AG09309 (cell line): ENCODE measurements at regions not wholly inside any gene's neighbourhood (a gene's known extent, or its start where the extent isn't known, plus 50 kb on each side); places are given as distances from the start of the nearest gene placed in this dataset.

ENCODE experiments used
- DNase-seq: peaks from one replicate; pipeline ENCODE4 v3.0.0-alpha.2; 2010; ENCODE audit warnings: low read depth
- H3K4me3 ChIP-seq: 2 replicates; pipeline ENCODE4 v1.5.1; 2011; ENCODE audit warnings: mild to moderate bottlenecking, low read depth, low read length, moderate library complexity; ENCODE audit not compliant: control insufficient read depth
- CTCF ChIP-seq: IDR thresholded peaks from 2 replicates; pipeline ENCODE4 v1.5.1; 2011; ENCODE audit warnings: mild to moderate bottlenecking, low read depth, low read length, inconsistent platforms; ENCODE audit not compliant: insufficient read depth, control insufficient read depth; ENCODE audit errors: missing control alignments

DNA sequence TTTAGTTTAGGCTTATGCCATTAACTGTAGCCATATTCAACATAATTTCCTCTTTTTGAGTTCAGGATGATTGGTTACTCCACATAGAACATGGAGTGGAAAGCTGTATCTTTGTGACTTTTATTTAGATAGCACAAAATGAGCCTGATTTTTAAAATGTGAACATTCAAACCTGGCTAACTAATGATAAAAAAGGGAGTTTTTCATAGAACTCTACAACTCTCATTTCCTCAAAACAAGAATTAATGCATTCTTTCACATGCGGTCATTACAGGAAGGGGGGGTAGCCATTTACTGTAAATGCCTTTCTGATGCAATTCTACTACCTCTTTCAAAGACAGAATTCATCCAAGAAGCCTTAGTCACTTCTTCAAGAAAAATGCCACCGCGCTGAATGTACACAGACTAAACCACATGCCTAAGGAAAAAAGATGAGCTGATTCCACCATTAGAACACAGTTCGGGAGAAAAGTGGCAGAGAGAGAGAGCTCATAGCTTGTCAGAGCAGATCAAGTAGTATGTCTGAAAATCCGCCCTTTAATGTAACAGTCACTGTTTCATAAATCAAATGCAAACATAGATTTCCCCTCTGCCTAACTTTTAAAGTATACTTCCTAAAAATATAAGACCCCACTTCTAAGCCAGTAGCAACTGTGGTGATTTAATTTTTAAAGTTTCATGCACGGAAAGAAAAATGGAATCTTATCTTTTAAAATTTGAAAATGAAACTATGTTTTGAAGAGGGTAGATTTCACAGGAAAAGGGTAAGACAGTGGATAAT, 226.4 kb upstream of the KLF14 start:
- peak; percentile 97 for DNase-seq
- H3K4me3 ChIP-seq = peak overlapping the region; percentile 51
- TF ChIP-seq CTCF = no peak

DNA sequence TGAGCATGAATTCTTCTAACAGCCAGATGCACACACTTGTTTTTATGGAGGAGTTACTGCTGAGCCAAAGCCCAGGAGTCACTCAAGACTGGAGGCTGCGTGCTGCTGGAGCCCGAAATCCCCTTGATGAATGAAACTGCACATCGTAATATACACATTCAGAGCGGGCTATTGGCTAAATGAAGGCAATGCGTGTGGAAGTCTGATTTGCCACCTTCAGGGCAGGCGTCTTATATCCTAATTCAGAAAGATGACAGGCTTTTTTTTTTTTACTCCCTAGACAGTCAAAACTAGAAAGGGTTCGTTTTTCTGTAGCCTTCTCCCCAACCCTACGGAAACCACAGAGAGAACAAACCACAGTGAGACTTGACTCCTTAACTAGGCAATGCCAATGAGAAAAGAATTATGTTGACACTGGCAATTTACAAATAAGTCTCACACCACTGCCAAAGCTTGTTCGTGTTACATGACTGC, 227.2 kb upstream of the KLF14 start:
- peak; percentile 76 for DNase-seq
- no peak for TF ChIP-seq CTCF
- peak overlapping the region; percentile 51 for H3K4me3 ChIP-seq

DNA sequence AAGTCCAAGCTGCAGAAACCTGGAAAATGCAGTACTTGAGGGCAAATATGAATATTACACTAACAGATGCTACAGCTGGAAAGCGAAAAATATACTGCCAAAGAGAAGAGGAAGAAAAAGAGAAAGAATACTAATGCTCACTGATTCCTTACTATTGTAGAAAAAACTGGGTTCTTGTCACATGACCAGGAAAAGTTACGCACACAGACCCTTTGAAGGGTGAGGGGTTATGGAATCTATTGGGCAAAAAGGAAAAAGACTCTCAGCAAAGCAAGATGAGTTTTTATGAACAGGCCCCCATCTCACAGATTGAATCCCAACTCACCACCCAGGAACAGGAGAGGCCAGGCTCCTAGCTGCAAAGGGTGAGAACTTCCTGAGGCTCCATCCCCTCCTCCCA, 228.1 kb upstream of the KLF14 start:
- H3K4me3 ChIP-seq = no peak overlapping the region
- no peak for TF ChIP-seq CTCF
- DNase-seq = no peak

GRCh38 chr7:130963339-130963738, 229.3 kb upstream of the KLF14 start:
- no peak for TF ChIP-seq CTCF
- no peak overlapping the region for H3K4me3 ChIP-seq
- no peak for DNase-seq

DNA sequence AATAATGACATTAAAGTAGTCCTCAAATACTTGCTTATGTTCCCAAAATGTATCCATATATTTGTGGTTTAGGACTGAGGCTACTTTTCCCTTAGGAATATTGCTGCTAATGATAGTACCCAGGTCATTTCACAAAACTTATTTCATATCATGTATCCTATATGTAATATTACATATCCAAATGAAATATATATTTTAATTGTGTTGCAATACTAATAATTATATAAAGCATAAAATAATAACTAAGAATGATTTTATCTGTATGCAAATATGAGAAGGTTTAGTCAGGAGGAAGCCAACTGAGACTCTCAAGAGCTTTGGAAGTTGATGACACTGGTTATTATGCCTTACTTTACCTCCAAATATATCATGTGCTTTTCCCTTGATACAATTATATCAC, 231.5 kb upstream of the KLF14 start:
- H3K4me3 ChIP-seq = no peak overlapping the region
- DNase-seq = no peak
- no peak for TF ChIP-seq CTCF

DNA sequence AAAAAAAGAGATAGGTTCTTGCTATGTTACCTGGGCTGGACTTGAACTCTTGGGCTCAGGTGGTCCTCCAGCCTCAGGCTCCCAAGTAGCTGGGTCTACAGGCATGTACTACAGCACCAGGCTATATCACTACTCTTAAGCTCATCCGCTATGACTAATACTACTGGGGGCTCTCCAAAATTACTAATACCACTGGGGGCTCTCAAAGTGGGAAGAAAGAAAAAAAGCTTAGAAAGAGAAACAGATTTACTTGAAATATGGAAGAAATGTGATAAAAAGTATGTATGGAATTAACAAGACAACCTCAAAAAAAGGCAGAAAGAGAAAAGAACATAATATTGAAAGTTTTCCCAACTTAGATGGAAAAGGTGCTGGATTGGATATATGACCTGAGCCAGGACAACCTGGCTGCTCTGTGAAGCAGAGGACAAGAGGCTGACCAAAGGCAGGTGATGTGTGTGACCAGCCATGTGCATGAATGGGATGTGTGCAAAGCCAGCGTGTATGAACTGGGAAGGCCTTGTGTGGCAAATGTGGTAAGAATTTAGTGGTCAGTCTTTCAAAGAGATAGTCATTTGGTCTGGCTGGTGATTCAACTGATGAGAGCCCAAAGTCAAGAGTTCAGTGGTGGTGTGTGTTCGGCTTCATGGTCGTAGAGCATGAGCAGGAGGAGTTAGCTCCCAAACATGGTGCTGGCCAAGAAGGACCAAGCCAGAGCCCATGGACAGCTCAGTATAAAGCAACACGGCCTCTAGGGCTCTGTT, 232.4 kb upstream of the KLF14 start:
- TF ChIP-seq CTCF = no peak
- no peak for DNase-seq

More for the DNA sequence above, 232.4 kb upstream of the KLF14 start:
- no peak overlapping the region for H3K4me3 ChIP-seq
